B cell (primary cell): ENCODE measurements at regions not wholly inside any gene's neighbourhood (a gene's known extent, or its start where the extent isn't known, plus 50 kb on each side); places are given as distances from the start of the nearest gene placed in this dataset.

ENCODE experiments used
- EZH2 ChIP-seq: IDR thresholded peaks from 2 replicates; pipeline ENCODE4 v1.6.1; 2012; ENCODE audit warnings: borderline replicate concordance, low read depth, mild to moderate bottlenecking, moderate library complexity, low read length; ENCODE audit not compliant: insufficient read depth, poor library complexity, severe bottlenecking
- TF ChIP-seq, protein P1 (sequence below): fragments of 200-600 bp; IDR thresholded peaks from one replicate; pipeline ENCODE4 v1.8.0; 2022; ENCODE audit warnings: antibody characterized with exemption, mild to moderate bottlenecking

DNA sequence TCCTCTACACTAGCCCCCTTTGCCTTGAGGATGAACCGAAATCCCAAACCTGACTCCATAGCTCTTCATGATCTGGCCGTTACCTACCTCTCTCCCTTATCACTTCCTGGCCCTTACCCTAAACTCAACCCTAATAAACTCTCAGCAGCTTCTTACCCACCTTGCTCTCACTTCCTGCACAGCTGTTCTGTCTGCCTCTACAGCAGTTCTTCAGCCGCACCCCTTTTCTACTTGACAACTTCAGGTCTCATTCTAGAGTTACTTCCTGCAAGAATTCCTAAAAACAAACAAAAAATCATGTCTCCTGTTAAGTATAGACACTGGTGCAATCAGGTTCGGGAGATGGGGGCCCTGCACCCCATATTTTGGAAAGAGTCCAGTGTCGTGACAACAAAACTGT, 239.9 kb upstream of the CELF2 start:
- TF ChIP-seq EZH2 = no peak
- TF ChIP-seq, protein P1, sequence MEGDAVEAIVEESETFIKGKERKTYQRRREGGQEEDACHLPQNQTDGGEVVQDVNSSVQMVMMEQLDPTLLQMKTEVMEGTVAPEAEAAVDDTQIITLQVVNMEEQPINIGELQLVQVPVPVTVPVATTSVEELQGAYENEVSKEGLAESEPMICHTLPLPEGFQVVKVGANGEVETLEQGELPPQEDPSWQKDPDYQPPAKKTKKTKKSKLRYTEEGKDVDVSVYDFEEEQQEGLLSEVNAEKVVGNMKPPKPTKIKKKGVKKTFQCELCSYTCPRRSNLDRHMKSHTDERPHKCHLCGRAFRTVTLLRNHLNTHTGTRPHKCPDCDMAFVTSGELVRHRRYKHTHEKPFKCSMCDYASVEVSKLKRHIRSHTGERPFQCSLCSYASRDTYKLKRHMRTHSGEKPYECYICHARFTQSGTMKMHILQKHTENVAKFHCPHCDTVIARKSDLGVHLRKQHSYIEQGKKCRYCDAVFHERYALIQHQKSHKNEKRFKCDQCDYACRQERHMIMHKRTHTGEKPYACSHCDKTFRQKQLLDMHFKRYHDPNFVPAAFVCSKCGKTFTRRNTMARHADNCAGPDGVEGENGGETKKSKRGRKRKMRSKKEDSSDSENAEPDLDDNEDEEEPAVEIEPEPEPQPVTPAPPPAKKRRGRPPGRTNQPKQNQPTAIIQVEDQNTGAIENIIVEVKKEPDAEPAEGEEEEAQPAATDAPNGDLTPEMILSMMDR = no peak
